WI38 (cell line): ENCODE measurements at regions not wholly inside any gene's neighbourhood (a gene's known extent, or its start where the extent isn't known, plus 50 kb on each side); places are given as distances from the start of the nearest gene placed in this dataset.

ENCODE experiments used
- H3K4me3 ChIP-seq: 2 replicates; pipeline ENCODE4 v1.5.1; 2011; ENCODE audit warnings: low read depth, mild to moderate bottlenecking, control low read depth, low read length
- CTCF ChIP-seq: IDR thresholded peaks from 2 replicates; pipeline ENCODE4 v1.5.1; 2012; ENCODE audit warnings: low read depth, mild to moderate bottlenecking, control low read depth, low read length

GRCh38 chr2:147222506-147222905 is 622.3 kb upstream of the ACVR2A start:
- no peak for TF ChIP-seq CTCF
- H3K4me3 ChIP-seq = no peak overlapping the region

DNA sequence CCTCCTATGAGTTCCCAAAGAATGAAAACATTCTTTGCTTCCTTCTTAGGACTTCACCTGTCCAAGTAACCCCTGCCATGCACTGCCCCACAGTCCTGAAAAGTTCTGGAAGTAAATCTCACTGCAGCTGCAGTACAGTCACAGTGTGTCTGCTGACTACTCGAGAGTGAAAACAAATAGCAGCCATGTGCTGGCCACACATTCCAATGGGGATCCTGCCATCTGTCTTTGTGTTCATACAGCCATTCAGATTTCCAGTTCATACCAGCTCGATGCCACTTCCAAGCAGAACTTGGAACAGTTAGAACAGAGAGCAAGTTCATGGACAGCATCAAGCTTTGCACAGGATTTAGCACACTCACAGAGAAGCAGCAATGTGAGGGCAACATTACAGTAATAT is 629.9 kb upstream of the ACVR2A start:
- H3K4me3 ChIP-seq = no peak overlapping the region
- no peak for TF ChIP-seq CTCF

DNA sequence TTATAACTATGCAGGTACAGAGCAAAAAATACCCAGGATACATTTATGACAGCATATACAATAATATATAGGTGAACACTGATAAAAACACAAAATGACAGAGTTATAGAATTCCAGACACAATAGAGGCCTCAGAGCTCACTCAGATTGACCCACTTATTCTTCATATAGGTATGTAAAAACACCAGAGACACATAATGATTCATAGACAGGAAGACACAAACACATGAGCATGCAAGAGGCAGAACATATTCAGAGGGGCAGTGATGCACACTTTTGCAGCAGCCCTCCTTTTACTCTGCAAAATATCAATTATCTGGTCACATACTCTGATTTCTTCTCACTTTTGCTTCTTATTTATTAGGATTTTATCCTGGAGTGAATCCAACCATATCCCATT is 633.3 kb upstream of the ACVR2A start:
- no peak overlapping the region for H3K4me3 ChIP-seq
- no peak for TF ChIP-seq CTCF

DNA sequence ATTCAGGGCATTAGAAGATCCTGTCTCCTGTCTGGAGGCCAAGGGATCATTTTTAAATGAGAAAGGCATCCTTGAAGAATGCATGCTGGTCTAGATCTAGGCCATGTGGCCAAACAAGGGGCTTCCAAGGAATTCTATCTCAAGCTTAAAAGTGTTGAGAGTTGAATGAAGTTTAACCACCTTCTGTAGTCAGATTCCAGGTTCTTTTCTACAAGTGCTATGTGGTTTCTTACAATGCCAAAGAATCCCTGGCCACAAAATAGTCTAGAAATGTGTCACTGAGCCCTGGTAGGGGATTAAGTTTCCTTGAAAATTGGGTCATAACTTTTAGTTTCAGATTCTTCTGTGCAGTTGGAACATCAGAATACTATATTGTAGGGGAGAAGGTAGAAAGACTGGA is 640.7 kb upstream of the ACVR2A start:
- TF ChIP-seq CTCF = no peak
- H3K4me3 ChIP-seq = no peak overlapping the region

DNA sequence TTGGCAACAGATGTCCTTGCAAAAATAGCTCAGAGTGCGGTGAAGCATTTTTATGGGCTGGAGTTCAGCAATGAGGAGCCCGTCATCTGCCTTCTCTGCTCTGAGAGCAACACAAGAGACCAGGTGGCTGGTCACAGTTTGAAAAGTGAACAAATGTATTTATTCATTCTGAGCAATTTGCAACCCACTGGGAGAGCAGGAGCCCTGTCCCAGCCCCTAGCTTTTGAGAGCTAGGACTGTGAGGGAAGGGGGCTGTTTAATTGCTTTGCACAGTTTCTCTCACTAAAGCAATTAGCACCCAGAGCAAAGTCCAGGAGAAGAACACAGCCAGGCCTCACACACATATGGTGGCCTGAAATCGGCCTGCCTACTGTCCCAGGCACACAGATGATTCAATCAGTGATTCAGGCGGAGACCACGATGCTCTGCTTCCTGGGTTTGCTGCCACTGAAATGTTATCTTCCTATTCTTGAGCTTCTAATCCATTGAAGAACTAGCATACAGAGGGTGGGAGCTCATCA is 646.1 kb upstream of the ACVR2A start:
- H3K4me3 ChIP-seq = no peak overlapping the region

GRCh38 chr2:147197754-147198483 is 646.9 kb upstream of the ACVR2A start:
- no peak overlapping the region for H3K4me3 ChIP-seq
- no peak for TF ChIP-seq CTCF

More for the DNA sequence above, 646.1 kb upstream of the ACVR2A start:
- no peak for TF ChIP-seq CTCF

GRCh38 chr2:147182260-147182659 is 662.6 kb upstream of the ACVR2A start:
- no peak overlapping the region for H3K4me3 ChIP-seq
- TF ChIP-seq CTCF = no peak
